ENCODE measurements at regions not wholly inside any gene's neighbourhood (a gene's known extent, or its start where the extent isn't known, plus 50 kb on each side); places are given as distances from the start of the nearest gene placed in this dataset.

DNA sequence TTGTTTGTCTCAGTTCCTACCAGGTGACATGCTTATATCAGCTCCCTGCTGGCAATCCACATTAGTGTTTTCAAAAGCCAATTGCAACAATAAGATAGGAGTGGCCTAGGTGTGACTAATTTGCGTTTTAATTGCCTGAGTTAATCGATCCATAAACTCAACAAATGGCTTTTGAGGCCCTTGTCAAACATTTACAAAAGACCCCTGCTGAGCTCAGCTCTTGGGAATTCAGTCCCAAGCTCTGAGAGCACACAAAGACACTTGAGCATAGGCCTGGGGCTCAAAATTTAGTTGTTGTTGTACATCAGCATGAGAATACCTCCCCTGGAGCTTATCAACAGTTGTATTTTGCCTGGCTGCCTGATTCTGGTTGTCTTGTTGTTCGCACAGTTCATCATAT is 1134.4 kb upstream of the TSPY4 start:
- H3K36me3 Mint-ChIP-seq (ENCODE audit: insufficient read depth), result no peaks in the 10 kb centered on the region
- H3K27me3 Mint-ChIP-seq (ENCODE audit: low read depth), result no peaks in the 10 kb centered on the region
- no peak overlapping the region for H3K4me3 Mint-ChIP-seq
- no peak for DNase-seq
- H3K4me1 Mint-ChIP-seq (ENCODE audit: low read depth), result no peaks in the 10 kb centered on the region
- no peak for ATAC-seq
- peaks cover 4% of the 10 kb centered on the region for H3K9me3 Mint-ChIP-seq

DNA sequence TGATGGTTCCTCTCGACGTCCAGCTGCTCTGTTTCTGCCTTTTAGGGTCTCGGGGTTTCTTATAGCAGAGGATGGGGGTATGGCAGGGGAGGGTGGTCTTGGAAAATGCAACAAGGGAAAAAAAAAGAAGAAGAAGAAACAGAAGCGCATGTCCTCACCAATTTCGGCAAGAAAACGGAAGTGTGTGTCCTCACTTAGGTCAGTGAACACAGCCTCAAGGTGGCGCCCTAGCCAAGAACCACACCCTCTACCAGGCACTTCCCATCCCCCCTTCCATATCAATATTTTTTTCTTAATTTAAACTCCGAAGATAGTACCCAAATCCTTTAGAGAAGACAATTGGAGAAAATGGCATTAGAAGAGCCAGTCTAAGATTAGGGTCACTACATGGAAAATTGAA is 1096.1 kb upstream of the TSPY4 start:
- no peaks in the 10 kb centered on the region for H3K9me3 Mint-ChIP-seq
- no peaks in the 10 kb centered on the region for H3K27me3 Mint-ChIP-seq (ENCODE audit: low read depth)
- no peak for ATAC-seq
- no peaks in the 10 kb centered on the region for H3K36me3 Mint-ChIP-seq (ENCODE audit: insufficient read depth)
- no peak for DNase-seq
- no peak overlapping the region for H3K4me3 Mint-ChIP-seq
- no peaks in the 10 kb centered on the region for H3K4me1 Mint-ChIP-seq (ENCODE audit: low read depth)

DNA sequence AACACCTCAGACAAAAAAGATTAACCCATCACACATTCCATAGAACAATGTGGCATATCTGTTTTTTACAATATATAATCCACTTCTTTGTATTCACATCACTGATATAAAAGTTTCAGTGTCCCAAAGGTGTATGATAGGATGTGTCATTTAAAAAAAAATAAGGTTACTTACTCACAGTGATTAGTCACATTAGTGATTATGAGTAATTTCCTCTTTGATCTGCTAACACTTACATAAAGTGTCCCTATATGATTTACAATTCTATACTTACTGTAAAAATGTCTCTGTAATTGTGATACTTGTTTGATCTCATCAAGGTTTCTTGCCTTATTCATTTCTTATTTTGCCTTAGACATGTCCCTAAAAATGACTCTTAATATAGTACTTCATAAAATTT is 1063.5 kb upstream of the TSPY4 start:
- ATAC-seq, result peak in 1 of 2 donors; percentile 57
- Mint-ChIP-seq H3K9me3 (no peaks in the 10 kb centered on the region), H3K4me3 (no peak overlapping the region), H3K27me3 (ENCODE audit: low read depth) (no peaks in the 10 kb centered on the region), H3K4me1 (ENCODE audit: low read depth) (peaks cover 11% of the 10 kb centered on the region), H3K36me3 (ENCODE audit: insufficient read depth) (no peaks in the 10 kb centered on the region)
- no peak for DNase-seq

DNA sequence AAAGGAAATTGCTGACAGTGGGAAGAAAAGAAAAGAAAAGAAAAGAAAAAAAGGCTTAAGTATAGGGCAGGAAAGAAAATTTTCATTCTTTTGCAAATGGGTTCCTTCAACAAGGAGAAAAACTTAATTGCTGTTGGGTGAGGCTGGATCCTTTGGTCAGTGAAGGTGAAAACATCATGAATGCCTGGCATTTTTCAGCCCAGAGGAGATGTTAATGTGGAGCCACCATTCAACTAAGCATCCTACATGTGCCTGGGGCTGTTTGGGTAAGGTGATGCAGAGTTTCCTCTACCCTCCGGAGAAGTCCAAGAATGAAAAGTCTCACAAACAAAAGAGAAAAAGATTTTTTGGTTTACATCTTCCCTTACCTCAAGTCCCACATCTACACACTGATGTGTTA is 1032.2 kb upstream of the TSPY4 start:
- Mint-ChIP-seq H3K27me3 (ENCODE audit: low read depth) (no peaks in the 10 kb centered on the region), H3K4me1 (ENCODE audit: low read depth) (no peaks in the 10 kb centered on the region), H3K9me3 (no peaks in the 10 kb centered on the region), H3K36me3 (ENCODE audit: insufficient read depth) (no peaks in the 10 kb centered on the region), H3K4me3 (no peak overlapping the region)
- DNase-seq (no peak), ATAC-seq (no peak)

DNA sequence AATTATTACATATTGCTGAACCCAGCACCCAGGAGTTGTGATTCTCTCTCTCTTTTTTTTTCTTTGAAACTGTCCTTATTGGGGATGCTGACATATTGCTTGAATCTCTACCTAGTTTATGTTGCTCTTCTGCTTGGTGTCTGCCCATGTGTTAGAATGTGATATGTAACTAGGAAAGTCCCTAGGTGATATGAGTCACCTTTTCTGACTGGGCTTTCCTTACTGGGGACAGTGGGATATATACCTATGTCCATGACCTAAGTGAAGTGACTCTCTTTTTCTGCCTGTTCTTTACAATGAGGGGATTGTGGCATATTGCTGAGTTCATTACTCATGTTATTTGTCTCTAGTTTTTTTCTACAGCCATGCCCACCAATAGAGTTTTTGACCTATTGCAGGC is 1013.2 kb upstream of the TSPY4 start:
- Mint-ChIP-seq H3K4me1 (ENCODE audit: low read depth) (peaks cover 2% of the 10 kb centered on the region), H3K36me3 (ENCODE audit: insufficient read depth) (no peaks in the 10 kb centered on the region), H3K9me3 (no peaks in the 10 kb centered on the region), H3K27me3 (ENCODE audit: low read depth) (no peaks in the 10 kb centered on the region), H3K4me3 (no peak overlapping the region)
- DNase-seq (no peak), ATAC-seq (peak in 1 of 2 donors; percentile 37)

DNA sequence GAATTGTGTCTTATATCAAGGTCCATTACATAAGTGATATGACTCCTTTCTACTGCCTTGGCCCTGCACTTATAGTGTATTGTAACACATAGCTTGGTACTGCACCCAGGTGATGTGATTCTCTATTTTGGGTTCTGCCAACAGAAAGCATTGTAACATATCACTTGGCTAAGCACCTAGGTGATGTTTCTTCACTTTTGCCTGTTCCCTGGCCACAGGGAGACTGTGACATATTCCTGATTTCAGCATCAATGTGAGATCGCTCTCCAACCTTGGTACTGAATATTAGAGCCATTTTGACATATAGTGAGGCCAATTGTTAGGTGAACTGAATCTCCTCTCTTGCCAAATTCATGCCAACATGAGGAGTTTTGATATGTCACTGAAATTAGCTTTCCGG is 1010.3 kb upstream of the TSPY4 start:
- H3K4me1 Mint-ChIP-seq (ENCODE audit: low read depth), result peaks cover 2% of the 10 kb centered on the region
- no peak overlapping the region for H3K4me3 Mint-ChIP-seq
- DNase-seq, result no peak
- H3K27me3 Mint-ChIP-seq (ENCODE audit: low read depth), result no peaks in the 10 kb centered on the region
- H3K36me3 Mint-ChIP-seq (ENCODE audit: insufficient read depth), result no peaks in the 10 kb centered on the region
- no peak for ATAC-seq
- no peaks in the 10 kb centered on the region for H3K9me3 Mint-ChIP-seq

DNA sequence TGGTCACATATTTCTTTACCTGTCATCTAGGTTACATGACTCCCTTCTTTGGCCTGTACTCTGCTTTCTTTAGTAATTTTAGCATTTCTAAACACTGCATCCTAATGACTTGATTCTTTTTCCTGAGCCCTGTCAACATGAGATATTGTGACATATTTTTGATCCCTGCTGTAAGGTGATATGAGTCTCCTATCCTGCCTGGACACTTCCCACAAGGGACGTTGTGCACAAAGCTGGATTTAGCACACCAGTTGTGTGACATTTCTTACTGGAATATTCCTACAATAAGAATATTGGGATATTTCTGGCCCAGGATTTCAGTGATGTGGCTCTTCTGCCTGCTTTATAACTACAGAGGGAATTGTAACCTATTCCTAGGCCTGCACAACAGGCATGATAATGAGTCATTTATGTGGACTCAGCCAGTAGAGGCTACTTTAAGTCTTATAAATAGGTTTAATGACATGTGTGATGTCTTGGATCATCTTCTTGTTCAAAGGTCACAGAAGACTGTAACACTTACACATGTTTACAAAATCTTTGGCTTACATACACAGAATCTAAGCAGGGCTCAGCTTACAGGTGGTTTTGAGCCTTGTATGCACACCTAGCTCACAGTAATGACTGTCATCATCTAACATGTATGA is 1009.4 kb upstream of the TSPY4 start:
- H3K4me1 Mint-ChIP-seq (ENCODE audit: low read depth), result peaks cover 2% of the 10 kb centered on the region
- no peak overlapping the region for H3K4me3 Mint-ChIP-seq
- H3K36me3 Mint-ChIP-seq (ENCODE audit: insufficient read depth), result no peaks in the 10 kb centered on the region
- ATAC-seq (no peak), DNase-seq (no peak)
- H3K27me3 Mint-ChIP-seq (ENCODE audit: low read depth), result no peaks in the 10 kb centered on the region
- H3K9me3 Mint-ChIP-seq, result no peaks in the 10 kb centered on the region

DNA sequence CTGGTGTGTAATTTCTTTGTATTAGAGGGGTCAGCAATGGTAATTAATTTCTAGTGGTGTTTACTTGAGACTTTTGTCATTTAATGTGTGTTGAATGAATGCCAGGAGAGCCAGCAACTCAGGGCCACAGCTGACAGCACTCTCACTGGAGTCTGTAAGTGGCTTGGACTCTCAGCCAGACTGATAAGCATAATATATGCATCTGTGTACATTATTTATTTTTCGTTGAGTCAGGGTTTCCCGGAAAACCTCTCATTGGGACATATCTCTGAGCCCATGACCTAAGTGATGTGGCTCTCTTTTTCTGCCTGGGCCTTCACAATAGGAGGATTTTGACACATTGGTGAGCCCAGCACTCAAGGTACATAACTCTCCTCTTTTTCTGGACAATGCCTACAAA is 1007.8 kb upstream of the TSPY4 start:
- no peaks in the 10 kb centered on the region for H3K9me3 Mint-ChIP-seq
- H3K4me1 Mint-ChIP-seq (ENCODE audit: low read depth), result peaks cover 2% of the 10 kb centered on the region
- DNase-seq (no peak), ATAC-seq (no peak)
- no peaks in the 10 kb centered on the region for H3K27me3 Mint-ChIP-seq (ENCODE audit: low read depth)
- no peaks in the 10 kb centered on the region for H3K36me3 Mint-ChIP-seq (ENCODE audit: insufficient read depth)
- H3K4me3 Mint-ChIP-seq, result no peak overlapping the region

DNA sequence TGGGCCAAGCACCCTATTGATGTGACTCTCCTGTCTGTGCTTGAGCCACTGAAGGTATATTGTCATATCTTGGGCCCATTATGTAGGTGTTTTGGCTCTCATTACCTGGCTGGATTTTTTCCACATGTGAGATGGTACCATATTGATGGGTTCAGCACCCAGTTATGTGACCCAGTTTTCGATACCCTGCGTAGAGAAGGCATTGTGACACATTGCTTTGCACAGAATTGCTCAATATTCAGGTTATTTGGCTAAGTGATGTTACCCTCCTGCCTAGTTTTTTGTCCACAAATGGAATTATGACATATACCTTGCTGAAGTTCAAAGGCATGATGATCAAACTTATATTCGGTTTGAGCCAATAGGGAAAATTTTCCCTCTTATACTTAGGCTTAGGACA is 1007.3 kb upstream of the TSPY4 start:
- peaks cover 2% of the 10 kb centered on the region for H3K4me1 Mint-ChIP-seq (ENCODE audit: low read depth)
- no peak for ATAC-seq

DNA sequence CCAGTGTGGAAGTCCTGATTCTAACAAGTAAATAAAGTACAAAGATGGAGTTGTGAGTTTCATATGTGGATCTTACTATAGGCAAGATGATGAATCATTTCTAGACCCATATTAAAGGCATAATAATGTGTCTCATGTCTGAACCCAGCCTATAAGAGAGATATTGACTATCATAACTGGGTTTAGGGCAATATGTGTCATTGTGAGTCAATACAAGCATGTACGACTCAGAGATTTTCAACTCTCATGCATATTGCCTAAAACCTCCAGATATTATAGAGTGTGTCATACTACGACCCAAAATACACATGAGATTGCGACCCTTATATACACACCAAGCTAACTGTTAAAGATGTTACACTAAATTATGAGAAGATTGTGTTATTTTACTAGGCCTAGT is 1003.9 kb upstream of the TSPY4 start:
- Mint-ChIP-seq H3K4me1 (ENCODE audit: low read depth) (peaks cover 10% of the 10 kb centered on the region), H3K36me3 (ENCODE audit: insufficient read depth) (no peaks in the 10 kb centered on the region), H3K27me3 (ENCODE audit: low read depth) (no peaks in the 10 kb centered on the region), H3K9me3 (no peaks in the 10 kb centered on the region), H3K4me3 (no peak overlapping the region)
- ATAC-seq (peak in 1 of 2 donors; percentile 58), DNase-seq (no peak)

More for the DNA sequence above, 1007.3 kb upstream of the TSPY4 start:
- Mint-ChIP-seq H3K4me3 (no peak overlapping the region), H3K27me3 (ENCODE audit: low read depth) (no peaks in the 10 kb centered on the region), H3K9me3 (no peaks in the 10 kb centered on the region), H3K36me3 (ENCODE audit: insufficient read depth) (no peaks in the 10 kb centered on the region)
- no peak for DNase-seq

DNA sequence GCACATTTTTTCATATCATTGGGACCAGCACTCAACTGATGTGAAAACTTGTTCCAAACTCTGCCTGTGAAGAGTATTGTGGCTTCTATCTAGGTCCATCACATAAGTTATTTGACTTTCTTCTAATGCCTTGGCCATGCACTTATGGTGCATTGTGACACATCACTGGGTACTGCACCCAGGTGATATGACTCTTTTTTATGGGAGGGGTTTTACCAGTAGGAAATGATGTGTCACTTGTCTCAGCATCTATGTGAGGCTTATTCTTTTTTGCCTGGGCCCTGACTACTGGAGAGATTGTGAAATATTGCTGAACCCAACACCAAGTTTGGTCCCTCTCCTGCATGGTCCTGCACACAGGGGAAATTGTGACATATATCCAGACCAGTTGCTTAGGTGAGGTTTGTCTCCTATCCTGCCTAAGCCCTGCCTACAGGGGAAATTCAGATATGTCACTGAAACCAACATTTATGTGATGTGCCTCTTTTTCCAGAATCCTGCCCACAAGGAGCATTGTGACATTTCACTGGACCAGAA is 1001.9 kb upstream of the TSPY4 start:
- H3K4me1 Mint-ChIP-seq (ENCODE audit: low read depth), result peaks cover 10% of the 10 kb centered on the region
- no peak overlapping the region for H3K4me3 Mint-ChIP-seq
- H3K9me3 Mint-ChIP-seq, result no peaks in the 10 kb centered on the region
- H3K36me3 Mint-ChIP-seq (ENCODE audit: insufficient read depth), result no peaks in the 10 kb centered on the region
- ATAC-seq, result peak in 1 of 2 donors; percentile 52
- no peak for DNase-seq
- H3K27me3 Mint-ChIP-seq (ENCODE audit: low read depth), result no peaks in the 10 kb centered on the region

DNA sequence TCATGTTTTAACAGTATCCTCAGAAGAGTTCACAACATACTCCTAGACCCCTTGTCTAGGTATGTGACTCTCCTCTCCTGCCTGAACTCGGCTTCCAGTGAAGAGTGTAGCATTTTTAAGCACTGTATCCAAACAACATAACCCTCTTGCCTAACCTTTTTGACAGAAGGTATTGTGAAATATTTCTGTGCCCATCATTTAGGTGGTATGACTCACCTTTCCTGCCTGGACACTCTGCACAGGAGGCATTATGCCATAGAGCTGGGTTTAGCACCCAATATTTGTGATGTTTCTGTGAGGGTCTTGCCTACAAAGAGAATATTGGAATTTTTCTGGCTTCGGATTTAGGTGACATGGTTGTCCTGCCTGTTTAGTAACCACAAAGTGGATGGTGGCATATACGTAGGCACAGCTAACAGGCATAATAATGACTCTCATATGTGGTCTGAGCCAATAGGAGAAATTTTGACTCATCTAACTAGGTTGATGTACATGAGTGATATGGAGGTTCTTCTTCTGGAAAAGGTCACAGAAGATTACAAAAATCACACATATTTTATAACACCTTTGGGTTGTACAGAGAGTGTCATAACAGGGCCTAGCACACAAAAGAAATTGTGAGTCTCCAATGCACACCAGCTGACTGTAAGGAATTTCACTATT is 1001.0 kb upstream of the TSPY4 start:
- Mint-ChIP-seq H3K4me1 (ENCODE audit: low read depth) (peaks cover 10% of the 10 kb centered on the region), H3K36me3 (ENCODE audit: insufficient read depth) (no peaks in the 10 kb centered on the region), H3K9me3 (no peaks in the 10 kb centered on the region), H3K4me3 (no peak overlapping the region), H3K27me3 (ENCODE audit: low read depth) (no peaks in the 10 kb centered on the region)
- DNase-seq (no peak), ATAC-seq (peak in 1 of 2 donors; percentile 32)

DNA sequence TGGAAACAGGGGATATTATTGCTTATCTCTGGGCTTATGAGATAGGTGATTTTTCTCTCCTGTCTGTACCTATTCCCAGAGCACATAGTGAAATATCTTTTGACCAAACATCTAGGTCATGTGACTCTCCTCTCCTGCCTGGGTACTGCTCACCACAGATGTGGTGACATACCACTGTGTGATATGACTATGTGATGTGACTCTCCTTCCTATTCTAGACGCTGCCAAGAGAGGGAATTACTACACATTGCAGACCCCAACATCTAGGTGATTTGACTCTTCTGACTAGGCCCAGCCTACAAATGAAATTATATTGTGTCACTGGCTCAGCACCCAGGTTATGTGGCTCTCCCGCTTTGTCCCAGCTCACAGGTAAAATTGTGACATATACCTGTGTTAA is 996.3 kb upstream of the TSPY4 start:
- no peak for ATAC-seq
- no peaks in the 10 kb centered on the region for H3K27me3 Mint-ChIP-seq (ENCODE audit: low read depth)
- no peak for DNase-seq
- no peak overlapping the region for H3K4me3 Mint-ChIP-seq
- H3K9me3 Mint-ChIP-seq, result no peaks in the 10 kb centered on the region
- no peaks in the 10 kb centered on the region for H3K36me3 Mint-ChIP-seq (ENCODE audit: insufficient read depth)
- no peaks in the 10 kb centered on the region for H3K4me1 Mint-ChIP-seq (ENCODE audit: low read depth)

DNA sequence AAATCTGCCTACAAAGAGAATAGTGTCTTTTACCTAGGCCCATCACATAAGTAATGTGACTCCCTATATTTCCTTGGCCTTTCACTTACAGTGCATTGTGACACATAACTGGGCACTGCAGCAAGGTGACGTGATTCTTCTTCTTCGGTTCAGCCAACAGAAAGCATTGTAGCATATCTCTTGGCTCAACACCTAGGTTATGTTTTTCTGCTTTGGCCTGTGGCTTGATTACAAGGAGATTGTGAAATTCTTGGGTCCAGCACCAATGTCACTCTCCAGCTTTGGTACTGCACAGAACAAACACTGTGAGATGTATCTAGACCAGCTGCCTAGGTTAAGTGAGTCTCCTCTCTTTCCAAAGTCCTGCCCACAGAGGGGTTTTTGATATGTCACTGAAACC is 995.1 kb upstream of the TSPY4 start:
- Mint-ChIP-seq H3K4me3 (no peak overlapping the region), H3K36me3 (ENCODE audit: insufficient read depth) (no peaks in the 10 kb centered on the region)

DNA sequence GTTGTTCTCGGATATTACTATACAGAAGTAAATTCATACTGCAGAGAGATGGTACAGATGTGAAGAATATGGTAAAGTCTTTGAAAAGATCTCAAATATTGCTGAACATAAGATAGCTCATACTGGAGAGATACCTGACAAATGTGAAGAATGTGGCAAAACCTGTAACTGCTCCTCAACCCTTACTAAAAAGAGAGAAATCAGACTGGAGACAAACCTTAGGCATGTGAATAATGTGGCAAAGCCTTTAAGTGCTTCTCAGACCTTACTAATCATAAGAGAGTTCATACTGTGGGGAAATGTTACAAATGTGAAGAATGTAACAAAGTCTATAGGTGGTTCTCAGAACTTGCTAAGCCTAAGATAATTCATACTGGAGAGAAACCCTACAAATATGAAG is 986.0 kb upstream of the TSPY4 start:
- ATAC-seq (no peak), DNase-seq (no peak)
- H3K9me3 Mint-ChIP-seq, result peaks cover 4% of the 10 kb centered on the region
- no peaks in the 10 kb centered on the region for H3K27me3 Mint-ChIP-seq (ENCODE audit: low read depth)
- H3K4me3 Mint-ChIP-seq, result no peak overlapping the region
- no peaks in the 10 kb centered on the region for H3K4me1 Mint-ChIP-seq (ENCODE audit: low read depth)
- H3K36me3 Mint-ChIP-seq (ENCODE audit: insufficient read depth), result no peaks in the 10 kb centered on the region

More for the DNA sequence above, 995.1 kb upstream of the TSPY4 start:
- Mint-ChIP-seq H3K27me3 (ENCODE audit: low read depth) (no peaks in the 10 kb centered on the region), H3K9me3 (no peaks in the 10 kb centered on the region), H3K4me1 (ENCODE audit: low read depth) (no peaks in the 10 kb centered on the region)
- DNase-seq (no peak), ATAC-seq (no peak)

All from activated T-cell treated with anti-CD3 and anti-CD28 coated beads, Interleukin-2, amount 50 U/mL, for 4 hours (primary cell).